GM19099 (cell line): ENCODE measurements at regions not wholly inside any gene's neighbourhood (a gene's known extent, or its start where the extent isn't known, plus 50 kb on each side); places are given as distances from the start of the nearest gene placed in this dataset.

ENCODE experiments used
- POLR2A ChIP-seq: IDR thresholded peaks from 3 replicates; pipeline ENCODE4 v1.6.1; 2011; ENCODE audit warnings: low read depth; ENCODE audit not compliant: insufficient read length; ENCODE audit errors: extremely low read depth

DNA sequence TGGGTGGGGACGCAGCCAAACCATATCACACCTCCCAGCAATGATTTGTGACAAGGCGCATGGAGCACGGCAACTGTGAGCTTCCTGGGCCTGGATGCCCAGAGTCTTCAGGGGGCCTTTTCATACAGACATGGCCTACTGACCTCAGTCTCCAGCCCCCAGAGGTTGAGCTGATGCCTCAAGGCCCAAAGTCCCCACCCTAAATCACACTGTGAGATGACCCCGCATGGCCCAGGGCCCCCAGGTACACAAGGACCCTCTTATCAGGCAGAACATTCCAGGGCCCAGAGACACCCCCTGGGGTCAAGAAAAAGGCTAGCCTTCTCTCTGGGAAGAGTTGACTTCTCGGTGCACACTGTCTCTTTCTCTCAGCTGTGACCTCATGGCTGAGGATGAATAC is 179.7 kb upstream of the C1orf174 start:
- TF ChIP-seq POLR2A, result no peak

DNA sequence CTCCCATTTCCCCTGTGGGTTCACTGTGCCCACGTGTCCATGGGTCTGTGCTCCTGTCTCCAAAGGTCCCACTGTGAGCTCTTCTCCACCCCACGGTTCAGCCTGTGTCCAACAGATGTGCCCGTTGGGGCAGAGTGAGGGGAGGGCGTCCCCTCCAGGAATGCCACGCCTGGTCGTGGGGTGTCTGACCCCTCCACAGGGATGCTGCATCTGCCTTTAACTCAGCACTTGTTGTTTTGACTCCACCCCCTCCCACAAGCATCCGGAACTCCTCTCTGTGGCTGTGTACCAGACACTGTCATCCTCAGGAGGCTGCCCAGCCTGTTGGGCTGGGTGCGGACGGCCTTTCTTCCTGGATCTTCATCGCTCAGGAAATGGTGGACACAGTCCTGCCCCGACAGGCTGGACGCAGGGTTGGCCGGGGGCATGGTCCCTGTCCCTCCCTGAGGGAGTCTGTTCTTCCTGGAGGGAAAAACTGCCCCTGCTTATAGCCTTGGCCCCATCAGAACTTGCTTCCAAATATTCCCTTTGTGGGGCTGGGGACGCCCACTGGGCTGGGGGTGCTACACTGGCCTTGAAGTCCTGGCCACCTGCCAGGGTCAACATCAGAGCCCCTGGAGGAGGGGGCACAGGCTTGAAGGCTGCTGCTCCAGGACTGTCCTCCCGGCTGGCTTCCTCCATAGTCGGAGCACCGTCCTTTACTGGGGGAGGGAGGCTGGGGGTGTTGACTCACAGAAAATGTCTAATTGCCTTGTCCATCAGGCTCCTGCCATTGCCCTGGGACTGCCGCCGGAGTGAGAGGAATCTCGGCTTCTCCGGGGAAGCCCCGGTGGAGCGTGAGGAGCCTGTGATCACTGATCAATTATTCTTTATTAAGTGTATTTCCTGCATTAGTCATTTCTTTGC is 182.0 kb upstream of the C1orf174 start:
- TF ChIP-seq POLR2A, result no peak

DNA sequence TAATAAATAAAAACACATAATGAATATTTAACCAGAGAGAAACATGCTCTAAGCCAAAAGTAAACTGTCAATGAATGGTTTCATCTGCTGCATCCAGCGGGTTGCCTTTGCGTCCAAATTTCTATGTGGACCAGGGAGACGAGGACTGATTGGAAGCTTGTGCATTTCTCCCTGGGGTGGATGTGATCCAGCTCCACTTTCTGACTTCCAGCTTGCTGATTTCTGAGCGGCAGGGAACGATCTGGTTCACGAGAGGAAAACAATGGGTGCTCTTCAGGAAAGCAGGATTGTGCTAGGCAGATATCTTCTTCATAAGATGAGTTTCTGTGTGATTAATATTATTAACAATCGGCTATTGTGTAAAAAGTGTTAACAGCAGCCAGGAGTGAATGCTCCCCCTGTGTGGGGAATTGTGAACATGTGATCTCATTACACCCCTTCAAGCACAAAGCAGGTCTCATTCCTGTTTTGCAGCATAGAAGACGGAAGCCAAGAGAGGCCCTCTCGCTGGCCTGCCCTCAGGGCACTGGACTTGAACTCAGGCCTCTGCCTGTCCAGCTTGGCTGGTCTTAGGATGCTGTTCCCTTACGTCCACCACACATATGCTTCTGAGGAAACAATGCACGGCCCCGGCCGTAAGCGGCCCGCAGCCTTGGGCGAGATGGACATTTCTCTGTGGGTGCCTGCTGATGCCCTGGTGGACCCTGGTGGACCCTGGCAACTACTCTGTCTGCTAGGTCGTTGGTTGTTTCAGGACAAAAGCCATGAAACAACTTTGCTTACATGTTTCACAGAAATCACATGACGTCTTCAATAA is 183.4 kb upstream of the C1orf174 start:
- no peak for TF ChIP-seq POLR2A

DNA sequence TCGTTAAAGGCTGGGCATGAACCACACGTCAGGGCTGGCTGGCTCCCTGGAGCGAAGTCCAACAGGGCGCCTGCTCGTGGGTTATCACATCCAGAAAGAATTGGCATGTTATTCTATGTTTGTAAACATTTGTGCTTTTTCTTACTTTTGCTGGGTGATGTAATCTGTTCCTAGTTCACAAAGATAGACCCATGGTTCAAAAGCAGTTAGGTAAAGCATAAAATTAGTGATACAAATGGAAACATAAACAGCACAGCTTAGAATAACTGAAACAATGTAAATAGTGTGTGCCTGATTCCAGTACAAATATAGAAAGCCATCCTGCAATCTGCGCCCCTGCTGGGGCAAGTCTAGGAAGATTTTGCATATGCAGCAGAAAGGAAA is 184.0 kb upstream of the C1orf174 start:
- no peak for TF ChIP-seq POLR2A

DNA sequence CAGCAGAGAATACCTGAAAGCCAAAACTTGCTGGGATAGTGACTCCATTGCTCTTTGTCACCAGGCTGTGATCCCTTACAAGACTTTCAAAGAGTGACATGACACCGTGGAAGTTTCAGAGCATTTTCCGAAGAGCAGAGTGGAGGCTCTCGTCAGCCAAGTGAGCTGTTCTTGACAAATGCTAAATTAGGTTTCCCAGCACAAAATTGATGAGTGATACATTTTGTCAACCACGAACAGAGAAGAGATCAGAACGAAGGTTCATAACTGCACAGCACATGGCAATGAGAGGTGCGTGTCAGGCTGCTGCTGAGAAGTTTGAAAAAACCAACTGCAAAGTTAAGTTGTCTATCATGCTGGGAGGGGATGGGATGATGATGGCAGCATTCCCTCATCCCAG is 184.4 kb upstream of the C1orf174 start:
- TF ChIP-seq POLR2A, result no peak

DNA sequence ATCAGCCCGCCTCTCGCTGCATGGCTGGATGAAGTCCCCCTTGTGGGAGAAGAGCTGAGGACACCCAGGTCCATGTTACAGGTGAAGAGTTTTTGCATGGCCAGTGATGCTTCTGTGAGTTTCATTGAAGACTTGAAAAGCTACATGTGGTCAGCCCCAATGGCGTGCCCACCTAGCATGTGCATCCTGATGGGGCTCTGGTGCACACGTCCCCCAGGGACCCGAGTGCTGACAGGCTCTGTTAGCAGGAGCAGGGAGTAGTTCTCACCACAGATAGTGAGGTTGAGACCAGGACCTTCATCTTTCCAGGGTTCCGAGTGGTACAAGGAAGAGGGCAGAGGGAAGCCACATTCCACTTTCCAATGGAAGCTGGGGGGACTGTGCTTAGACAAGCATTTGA is 184.8 kb upstream of the C1orf174 start:
- no peak for TF ChIP-seq POLR2A

DNA sequence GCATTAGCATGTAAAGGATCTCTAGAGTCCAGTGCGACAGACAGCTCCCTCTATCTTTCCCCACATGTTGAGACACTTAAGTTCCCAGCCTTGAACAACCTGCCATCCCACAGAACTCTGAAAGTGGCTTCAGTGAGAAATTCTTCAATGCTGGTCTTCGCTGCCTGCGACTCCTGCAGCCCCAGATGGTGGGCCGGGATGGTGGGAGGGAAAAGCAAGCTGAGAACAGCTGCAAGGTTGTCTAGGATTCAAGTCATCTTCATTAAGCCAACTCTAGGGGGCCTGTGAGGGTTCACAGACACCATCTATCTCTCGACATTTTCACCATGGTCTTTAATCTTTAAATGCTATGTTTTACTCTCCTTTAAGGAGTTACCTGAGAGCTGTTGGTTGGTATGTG is 185.5 kb upstream of the C1orf174 start:
- no peak for TF ChIP-seq POLR2A

DNA sequence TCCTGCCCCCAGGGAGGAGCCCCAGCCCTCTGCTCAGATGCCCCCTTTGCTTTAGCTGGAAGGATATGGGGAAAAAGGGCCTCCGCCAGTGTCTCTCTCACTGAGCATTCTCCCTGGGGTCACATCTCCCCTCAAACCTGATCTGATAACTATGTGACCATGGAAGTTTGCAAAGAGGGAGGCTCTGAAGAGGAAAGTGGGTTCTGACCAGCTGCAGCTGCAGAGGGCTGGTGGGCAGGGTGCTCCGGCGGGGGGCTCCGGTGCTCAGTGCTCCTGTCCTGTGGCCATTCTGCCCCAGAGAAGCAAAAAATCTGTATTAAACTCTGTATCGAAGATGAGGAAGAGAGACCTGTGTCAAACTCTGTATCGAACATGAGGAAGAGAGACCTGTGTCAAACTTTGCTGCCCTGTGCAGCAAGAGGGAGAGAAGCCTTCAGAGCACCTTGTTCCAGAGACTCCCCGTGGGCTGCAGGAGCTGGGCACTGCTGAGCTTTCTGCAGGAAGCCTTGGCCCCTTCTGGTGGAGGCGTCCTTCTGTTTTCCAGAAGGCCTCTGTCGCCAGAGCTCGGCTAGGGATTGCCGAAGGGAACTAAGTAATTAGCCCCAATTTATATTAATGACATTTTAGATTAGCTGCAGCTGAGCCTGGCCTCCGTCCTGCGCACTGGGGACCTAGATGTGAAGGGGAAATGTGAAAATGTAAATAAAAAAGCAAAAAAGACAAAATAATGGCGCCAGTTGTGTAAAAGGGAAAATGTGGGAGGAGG is 186.2 kb upstream of the C1orf174 start:
- no peak for TF ChIP-seq POLR2A

DNA sequence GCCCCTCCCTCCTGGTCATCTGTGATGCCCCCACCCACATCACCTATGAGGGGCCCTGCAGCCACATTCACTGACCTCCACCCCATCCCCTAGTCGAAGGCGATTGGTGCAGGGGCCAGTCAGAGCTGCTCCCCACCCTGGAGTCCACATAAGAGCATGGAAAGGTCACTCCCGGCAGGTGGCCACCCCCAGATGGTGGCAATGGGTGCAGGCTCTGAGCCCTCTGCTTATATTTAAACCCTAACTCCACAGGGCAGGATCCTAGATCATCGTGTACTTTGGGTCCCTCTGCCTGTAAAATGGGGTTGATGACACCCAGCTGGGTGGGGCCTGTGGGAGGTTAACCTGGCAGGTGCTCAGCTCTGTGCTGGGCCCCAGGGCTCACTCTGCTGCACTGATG is 186.8 kb upstream of the C1orf174 start:
- TF ChIP-seq POLR2A, result no peak

DNA sequence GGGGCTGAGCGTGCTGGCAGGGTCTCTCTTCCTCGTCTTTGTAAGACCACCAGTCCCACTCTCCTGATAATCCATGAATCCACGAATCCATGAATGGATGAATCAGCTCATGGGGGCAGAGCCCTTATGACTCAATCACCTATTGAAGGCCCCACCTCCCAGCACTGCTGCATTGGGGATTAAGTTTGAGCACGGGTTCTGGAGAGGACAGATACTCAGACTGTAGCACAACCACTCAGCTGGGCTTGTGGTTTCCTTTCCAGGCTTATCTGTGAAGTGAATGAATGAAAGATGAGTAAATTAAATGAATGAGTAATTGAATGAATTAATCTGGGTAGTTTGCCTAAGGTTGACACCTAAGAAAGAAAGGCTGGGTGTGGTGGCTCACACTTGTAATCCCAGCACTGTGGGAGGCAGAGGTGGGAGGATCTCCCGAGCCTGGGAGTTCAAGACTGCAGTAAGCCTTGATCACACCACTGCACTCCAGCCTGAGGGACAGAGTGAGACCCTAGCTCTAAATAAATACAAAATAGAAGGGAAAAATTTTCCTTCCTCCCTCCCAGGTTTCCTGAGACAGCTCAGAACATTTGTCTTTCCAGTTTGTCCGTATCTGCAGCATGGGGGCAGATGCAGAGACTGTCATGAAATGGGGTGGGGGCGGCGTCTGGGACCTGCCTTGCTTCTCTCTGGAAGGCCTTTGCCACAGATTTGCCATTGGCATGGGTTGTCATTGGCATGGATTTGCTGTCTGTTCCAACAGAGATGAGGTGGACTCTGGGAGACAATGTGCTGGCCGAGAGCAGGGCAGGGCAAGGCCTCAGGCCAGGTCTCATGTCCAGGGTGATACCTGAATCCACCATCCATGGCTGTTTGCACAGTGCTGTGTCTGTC is 187.7 kb upstream of the C1orf174 start:
- no peak for TF ChIP-seq POLR2A

DNA sequence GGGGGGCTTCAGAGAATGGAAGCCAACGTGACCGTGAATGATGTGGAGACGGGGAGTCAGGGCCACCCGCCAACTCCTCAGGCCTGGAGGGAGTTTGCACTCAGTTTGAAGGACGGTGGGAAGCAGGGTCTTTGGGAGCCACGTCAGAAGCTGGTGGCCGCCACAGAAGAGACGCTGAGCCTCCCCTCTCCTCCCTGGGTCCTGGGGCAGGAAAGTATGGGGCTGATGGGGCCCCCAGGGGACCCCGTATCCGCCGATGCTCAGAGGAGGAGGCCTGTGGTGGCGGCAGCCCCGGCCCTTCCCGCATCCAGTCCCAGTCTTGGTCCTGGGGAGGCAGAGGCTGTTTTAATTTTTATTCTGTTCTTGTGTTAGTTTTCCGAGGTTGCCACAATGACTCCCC is 188.6 kb upstream of the C1orf174 start:
- TF ChIP-seq POLR2A, result no peak

DNA sequence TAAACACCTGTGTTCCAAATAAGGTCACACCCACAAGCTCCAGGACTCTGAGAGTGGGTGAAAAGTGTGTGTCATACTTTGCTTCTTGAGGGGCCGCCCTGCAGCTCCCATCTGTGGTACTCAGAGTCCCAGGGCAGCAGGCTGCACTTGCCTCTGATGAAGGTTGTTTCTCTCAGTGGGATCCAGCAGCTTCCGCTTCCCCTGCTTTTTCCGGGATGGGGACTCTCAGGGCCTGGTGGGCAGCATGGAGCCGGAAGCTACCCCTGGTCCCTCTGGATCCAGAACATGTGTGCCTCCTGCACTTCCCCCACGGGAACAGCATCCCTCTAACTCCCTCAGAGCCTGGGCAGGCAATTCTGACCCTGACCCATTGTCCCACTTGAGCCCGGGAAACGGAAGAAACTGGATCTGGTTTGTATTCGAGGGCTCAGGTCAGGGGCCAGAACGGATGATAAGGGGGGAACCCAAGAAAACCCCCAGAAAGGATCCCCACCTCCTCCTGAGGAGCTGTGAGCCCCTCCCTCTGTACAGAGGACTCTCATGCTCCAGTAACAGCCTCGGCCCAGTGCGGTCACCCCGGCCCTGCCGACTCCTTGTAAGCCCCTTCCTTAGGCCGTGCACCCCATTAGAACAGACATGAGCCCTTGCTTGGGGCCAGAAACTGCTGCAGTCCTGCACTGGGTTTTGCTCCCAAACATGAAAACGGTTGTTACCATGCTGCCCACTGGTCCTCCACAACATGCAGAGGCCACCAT is 189.5 kb upstream of the C1orf174 start:
- no peak for TF ChIP-seq POLR2A

DNA sequence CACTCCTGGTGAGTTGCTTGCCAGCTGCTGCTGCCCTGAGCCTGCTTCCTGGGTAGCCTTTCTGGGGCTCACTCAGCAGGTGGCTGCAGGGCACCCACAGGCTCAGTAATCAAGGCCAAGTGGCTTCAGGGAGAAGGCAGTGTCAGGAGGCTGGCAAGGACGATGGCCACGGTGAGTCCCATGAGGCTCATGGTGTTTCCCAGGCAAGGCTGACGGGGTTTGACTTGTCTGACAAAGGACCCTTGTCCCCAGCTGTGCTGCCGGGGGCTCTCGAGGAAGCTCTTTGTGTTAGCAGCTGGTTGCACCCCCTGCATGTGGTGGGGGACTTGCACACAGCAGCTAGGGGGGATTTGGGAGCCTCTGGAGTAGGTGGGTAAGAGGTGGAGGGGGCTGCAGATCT is 190.5 kb upstream of the C1orf174 start:
- no peak for TF ChIP-seq POLR2A
